Glomerular visceral epithelial cell (primary cell): ENCODE measurements at regions not wholly inside any gene's neighbourhood (a gene's known extent, or its start where the extent isn't known, plus 50 kb on each side); places are given as distances from the start of the nearest gene placed in this dataset.
"Not testable (repeated sequence)": the region's sequence is repeated elsewhere in the genome, so short reads cannot be mapped to it uniquely, and the experiment has no call there.

Experiments
- DNase-seq: peaks from one replicate; pipeline ENCODE4 v3.0.0-alpha.2; 2016; ENCODE audit errors: extremely low spot score

- DNase-seq = no peak
Measured at GRCh38 chrX:5702890-5703289, 525.8 kb downstream of the NLGN4X start.

DNA sequence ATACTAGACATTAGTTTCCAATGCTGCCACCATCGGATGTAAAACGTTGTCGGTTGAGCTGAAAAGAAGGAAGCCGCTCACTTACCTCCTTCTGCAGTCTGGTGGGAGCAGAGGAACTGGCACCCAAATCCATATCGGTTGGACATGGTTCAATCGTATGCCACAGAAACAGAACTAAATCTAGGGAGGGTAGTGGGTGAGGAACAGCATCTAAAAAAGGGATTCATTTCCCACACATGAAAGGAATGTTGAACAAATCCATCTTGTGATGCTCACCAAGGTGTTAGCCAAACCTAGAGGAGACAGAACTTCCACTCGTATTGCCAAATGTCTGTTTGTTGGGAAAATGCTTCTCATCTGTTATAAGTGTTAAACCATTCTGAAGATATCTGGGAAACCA is 532.7 kb downstream of the NLGN4X start:
- DNase-seq = no peak

GRCh38 chrX:5683996-5684395 is 544.7 kb downstream of the NLGN4X start:
- no peak for DNase-seq

DNA sequence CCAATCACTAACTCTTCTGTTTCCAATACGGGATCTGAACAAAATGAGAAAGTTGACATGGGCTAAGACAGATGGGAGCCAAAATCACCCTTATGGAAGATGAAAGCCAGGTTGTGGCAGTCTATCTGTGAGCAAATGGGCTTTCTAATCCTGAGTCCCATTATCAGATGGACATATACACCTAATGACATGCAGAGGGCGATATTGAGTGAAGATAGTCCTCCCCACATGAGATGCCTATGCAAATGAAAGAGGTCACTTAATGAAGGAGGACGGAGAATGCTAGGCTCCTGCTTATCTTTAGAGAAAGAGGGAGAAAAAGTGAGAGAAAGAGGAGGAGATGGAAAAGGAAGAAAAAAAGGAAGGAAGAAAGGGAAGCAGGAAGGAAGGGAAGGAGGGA is 547.5 kb downstream of the NLGN4X start:
- no peak for DNase-seq

DNA sequence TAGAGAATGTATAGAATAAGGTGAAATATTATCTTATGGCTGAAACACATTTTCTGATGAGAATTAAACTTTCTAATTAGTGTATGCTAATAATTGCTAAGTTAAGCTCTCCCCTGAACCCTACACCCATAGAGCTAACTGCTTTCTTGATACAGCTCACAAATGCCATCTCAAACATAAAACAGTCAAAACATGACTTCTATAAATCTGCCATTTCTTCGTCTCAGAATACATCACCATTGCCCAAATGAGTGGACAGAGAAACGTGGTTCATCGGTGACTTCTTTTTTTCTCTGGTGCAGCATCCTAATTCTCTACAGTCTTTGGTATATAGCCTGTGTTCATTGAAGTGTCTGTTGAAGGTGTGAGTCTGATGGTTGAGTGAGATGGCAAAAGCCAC is 554.6 kb downstream of the NLGN4X start:
- DNase-seq = no peak

GRCh38 chrX:5672099-5672498 is 556.6 kb downstream of the NLGN4X start:
- no peak for DNase-seq

DNA sequence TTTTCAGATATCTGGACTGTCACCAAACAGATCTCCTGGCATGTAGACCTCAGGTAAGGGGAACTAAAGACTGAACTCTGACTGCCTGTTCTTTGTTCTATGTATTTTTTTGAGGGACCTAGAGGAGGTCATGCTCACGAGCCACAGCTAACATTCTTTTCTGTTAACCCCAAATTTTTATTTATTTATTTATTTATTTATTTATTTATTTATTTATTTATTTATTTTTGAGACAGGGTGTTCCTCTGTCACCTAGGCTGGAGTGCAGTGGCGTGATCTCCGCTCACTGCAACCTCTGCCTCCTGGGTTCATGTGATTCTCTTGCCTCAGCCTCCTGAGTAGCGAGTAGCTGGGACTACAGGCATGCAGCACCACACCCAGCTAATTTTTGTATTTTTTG is 562.0 kb downstream of the NLGN4X start:
- not testable (repeated sequence) for DNase-seq

- DNase-seq = no peak
Measured at GRCh38 chrX:5656544-5656943, 572.1 kb downstream of the NLGN4X start.

DNA sequence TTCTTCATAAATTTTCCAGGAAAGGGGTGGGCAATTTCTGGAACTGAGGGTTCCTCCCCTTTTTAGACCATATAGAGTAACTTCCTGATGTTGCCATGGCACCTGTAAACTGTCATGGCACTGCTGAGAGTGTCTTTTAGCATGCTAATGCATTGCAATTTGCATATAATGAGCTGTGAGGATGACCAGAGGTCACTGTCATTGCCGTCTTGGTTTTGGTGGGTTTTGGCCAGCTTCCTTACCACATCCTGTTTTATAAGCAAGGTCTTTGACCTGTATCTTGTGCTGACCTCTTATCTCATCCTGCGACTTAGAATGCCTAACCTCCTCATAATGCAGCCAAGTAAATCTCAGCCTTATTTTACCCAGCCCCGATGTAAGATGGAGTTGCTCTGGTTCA is 577.8 kb downstream of the NLGN4X start:
- no peak for DNase-seq

- no peak for DNase-seq
Measured at GRCh38 chrX:5648941-5649568, 579.6 kb downstream of the NLGN4X start.

- DNase-seq = no peak
Measured at GRCh38 chrX:5646818-5647217, 581.8 kb downstream of the NLGN4X start.

DNA sequence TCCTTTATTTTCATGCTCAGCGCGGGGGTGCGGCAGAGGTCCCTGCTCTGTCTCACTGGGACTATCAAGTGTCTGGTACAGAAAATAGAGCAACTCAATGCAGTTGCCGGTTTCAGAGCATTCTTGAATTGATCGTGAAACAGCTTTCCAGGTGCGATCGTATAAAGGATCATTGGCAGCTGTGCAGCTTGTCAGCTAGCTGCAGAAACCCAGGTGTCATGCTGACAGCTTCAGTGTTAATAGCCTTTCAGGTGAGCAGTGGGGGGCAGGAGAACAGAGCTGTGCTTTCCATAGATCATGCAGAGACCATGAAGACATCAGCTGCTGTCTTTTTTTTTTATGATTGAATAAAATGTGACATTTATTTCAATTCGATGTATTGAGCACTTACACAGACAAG is 583.9 kb downstream of the NLGN4X start:
- DNase-seq = no peak

GRCh38 chrX:5640071-5640470 is 588.6 kb downstream of the NLGN4X start:
- no peak for DNase-seq

GRCh38 chrX:5638572-5638971 is 590.1 kb downstream of the NLGN4X start:
- no peak for DNase-seq

DNA sequence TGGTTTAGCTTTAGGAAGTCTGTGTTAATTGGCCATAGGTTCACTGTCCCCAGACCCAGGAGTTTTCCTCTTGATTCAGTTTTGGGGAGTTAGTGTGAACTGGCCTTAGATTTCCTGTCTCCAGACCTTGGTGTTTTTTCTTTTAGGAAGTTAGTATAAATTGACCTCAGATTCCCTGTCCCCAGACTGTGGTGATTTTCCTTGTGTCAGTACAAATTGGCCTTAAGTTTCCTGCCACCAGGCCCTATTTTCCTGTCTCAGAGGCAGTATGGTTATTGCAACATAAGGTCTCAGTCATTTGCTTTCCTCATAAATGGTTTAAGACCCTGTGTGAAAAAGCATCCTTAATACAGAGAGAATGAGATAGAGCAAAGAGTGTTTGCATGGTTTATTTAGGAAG is 595.8 kb downstream of the NLGN4X start:
- no peak for DNase-seq

GRCh38 chrX:5632061-5632614 is 596.5 kb downstream of the NLGN4X start:
- DNase-seq = no peak

DNA sequence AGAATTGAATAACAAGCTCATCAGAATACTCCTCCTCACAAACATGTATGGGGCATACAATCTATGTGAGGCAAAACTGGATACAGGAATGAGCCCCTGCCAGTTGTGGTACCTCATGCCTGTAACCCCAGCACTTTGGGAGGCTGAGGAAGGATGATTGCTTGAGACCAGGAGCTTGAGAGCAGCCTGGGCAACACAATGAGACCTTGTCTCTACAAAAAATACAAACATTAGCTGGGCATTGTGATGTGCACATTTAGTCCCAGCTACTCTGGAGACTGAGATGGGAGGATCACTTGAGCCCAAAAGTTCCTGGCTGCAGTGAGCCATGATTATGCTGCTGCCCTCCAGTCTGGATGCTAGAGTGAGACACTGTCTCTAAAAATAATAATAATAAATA is 611.0 kb downstream of the NLGN4X start:
- DNase-seq = no peak

DNA sequence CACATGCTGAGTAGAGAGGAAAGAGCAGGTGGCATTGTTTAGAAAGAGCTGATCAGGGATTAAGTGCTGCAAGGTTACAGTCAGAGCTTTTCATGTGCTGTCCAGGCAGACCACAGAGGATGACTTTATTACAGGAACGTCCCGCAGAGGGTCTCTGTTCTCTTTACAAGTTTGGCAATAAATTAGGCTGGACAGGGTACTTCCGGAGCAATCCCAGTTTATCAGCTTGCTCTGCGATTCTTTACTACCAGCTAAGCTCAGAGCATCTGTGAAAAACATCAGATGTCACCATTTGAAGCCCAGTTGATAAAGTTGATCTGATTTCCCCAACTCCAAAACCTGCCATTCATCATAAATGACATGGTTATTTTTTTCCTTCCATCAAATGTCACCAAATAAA is 633.1 kb downstream of the NLGN4X start:
- no peak for DNase-seq

DNA sequence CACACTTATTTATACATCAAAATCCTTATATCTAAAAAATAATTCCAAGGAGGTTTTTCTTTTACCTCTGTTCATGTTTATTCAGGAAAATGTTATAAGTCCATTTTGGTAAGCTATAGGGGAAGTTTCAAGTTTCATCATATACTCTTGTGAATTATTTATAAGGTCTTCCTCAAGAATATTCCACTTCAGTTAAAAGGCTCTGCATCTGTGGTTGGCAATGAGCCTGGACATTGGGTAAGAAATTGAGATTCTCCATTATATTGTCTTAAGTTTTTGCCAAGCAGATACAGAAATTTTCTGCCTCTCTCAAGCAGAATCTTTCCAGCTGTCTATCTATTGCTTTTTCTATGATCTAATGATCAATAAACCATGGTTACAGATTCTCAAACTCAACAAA is 641.9 kb downstream of the NLGN4X start:
- no peak for DNase-seq

DNA sequence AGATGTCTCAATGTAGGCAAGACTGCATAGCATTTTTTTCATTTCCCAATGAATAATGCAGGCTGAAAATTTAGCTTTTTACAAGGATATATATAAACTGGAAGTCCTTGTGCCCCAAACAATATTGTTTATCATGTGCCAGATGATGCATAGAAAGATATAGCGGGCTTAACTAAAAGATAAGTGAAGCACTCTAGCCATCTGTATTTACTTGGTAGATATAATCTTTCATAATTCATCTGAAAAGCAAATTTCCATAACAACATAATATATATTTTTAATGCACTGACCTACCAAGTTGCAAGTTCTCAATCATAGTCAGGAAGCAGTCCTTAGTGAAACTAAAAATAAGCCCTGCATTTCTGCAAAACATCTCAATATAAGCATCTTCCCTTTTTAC is 653.3 kb downstream of the NLGN4X start:
- no peak for DNase-seq

DNA sequence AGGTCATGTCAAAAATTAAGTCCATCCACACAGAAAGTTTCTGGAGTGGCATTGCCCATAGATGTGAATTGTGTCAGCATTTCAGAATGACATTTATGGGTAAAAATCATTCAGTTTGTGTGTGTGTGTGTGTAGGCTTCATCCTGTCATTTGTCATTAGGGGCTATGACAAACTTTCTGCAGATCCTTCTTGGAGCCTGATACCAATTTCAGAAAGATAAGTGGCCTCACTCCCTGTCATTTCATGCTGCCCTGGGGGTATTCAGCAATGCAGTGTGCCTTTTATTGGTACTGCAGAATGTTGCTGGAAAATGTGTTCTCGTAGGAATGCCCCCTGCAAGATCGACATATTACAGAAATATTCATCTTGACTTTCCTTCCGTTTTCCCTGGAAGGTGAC is 659.7 kb downstream of the NLGN4X start:
- DNase-seq = no peak

DNA sequence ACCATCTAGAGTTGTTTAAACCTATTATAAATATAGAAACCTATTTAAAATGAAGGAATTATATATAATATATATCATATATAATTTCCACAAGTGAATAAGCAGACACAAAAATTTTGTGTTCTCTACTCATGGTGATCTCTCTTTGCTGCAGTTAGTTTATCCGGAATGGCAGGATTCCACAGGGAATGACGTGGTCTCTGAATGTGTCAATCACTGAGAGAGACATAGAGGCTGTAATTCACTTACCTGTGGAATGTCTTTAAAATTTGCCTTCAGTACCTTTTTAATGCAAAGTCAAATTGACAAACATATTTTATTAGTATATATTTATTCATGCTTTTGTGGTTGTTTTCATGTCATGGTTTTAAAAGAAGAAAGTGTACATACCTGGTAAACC is 669.3 kb downstream of the NLGN4X start:
- no peak for DNase-seq

DNA sequence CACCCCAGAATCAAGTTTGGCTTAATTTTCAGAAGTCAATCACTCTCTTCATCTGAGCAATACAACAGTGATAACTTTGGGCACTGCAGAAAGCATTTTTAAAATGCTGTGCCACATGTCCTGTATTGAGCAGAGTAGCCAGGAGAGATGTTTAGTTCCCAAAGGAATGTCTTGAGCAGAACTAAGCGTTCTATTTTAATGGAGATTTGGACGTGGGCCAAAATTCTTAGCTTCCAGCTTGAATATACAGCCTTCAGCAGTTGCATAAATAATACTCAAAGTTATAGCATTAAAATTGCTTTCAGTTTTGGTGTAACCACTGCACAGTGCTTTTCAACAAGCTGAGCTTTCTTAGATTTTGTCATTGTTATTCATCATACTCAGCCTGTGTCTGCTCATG is 679.2 kb downstream of the NLGN4X start:
- DNase-seq = no peak

DNA sequence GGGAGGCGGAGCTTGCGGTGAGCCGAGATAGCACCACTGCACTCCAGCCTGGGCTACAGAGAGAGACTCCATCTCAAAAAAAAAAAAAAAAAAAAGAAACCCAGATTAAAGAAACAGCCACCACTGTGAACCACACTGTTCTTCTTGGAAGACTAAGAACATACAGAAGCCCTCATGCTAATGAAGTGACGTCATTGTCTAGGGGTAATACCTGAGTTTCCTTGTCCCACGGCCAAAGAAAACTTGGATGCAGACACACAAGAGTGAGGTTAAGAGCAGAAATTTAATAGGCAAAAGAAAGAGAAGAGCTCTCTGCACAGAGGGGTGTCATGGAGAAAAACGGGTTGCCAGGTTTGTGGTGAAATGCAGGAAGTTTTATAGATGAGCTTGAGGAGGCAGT is 691.6 kb downstream of the NLGN4X start:
- no peak for DNase-seq
